B cell (primary cell): ENCODE measurements at regions not wholly inside any gene's neighbourhood (a gene's known extent, or its start where the extent isn't known, plus 50 kb on each side); places are given as distances from the start of the nearest gene placed in this dataset.
A peak's percentile ranks its signal among the peaks of the same experiment; 100 is the strongest.

Experiments
- ATAC-seq: fragments of 200-7000 bp; cut with Tn5 transposase; one replicate; pipeline ENCODE4 v1.10.0; 2021; ENCODE audit warnings: low read depth, mild to moderate bottlenecking, moderate number of reproducible peaks, moderate library complexity
- CTCF ChIA-PET: fragments of 350-600 bp; sonication (Branson Sonifier 250); formaldehyde crosslinking; loops from one replicate; lab custom pipeline; 2021; ENCODE audit warnings: antibody characterized with exemption, inconsistent platforms; lab: Charles Lee
- POLR2A ChIA-PET: fragments of 350-600 bp; sonication (Branson Sonifier 250); formaldehyde crosslinking; loops from one replicate; lab custom pipeline; 2021; ENCODE audit warnings: antibody characterized with exemption; lab: Charles Lee
- DNase-seq: peaks from one replicate; pipeline ENCODE4 v3.0.0; 2013
- H2AFZ ChIP-seq: 2 replicates; pipeline ENCODE4 v1.6.1; 2012; ENCODE audit warnings: mild to moderate bottlenecking, low read depth, low read length; ENCODE audit not compliant: insufficient read depth, poor library complexity, severe bottlenecking
- H3K27ac ChIP-seq, 2 donors: 1 replicate in 1 of 2; 2 replicates in 1 of 2; pipeline ENCODE4 v1.5.1; 2012 to 2013; ENCODE audit warnings: low read length in 2 of 2, mild to moderate bottlenecking in 2 of 2, moderate library complexity in 1 of 2
- H3K27me3 ChIP-seq, 4 experiments: fragments of 200-600 bp in 1 of 4; sonication (generic) in 1 of 4; replicated peaks in 1 of 4; 1 replicate in 2 of 4; 2 replicates in 2 of 4; pipeline versions ENCODE4 v1.6.1 to v1.7.0; 2013 to 2016; ENCODE audit warnings: low read length in 3 of 4, mild to moderate bottlenecking in 2 of 4, mixed read lengths in 1 of 4, moderate library complexity in 1 of 4; ENCODE audit not compliant: insufficient read depth in 4 of 4, control insufficient read depth in 3 of 4; ENCODE audit errors: control extremely low read depth in 1 of 4
- H3K36me3 ChIP-seq, 2 experiments: replicated peaks in 1 of 2; 1 replicate in 1 of 2; 2 replicates in 1 of 2; pipeline versions ENCODE4 v1.6.1 to v1.7.1; 2013; ENCODE audit warnings: low read length in 1 of 2; ENCODE audit not compliant: insufficient read depth in 2 of 2, control insufficient read depth in 1 of 2; ENCODE audit errors: control extremely low read depth in 1 of 2, extremely low read depth in 1 of 2
- H3K4me1 ChIP-seq, 2 donors: fragments of 200-600 bp in 1 of 2; sonication (generic) in 1 of 2; 1 replicate in 1 of 2; 2 replicates in 1 of 2; pipeline versions ENCODE4 v1.5.1 to v1.6.1; 2013 to 2017; ENCODE audit warnings: low read length in 2 of 2; ENCODE audit not compliant: control insufficient read depth in 2 of 2, insufficient read depth in 2 of 2
- H3K4me2 ChIP-seq: replicated peaks from 2 replicates; pipeline ENCODE3; 2012; ENCODE audit warnings: mild to moderate bottlenecking, low read depth, low read length; ENCODE audit not compliant: poor library complexity, severe bottlenecking
- H3K4me3 ChIP-seq, 5 experiments: fragments of 200-600 bp in 1 of 5; sonication (generic) in 1 of 5; 1 replicate in 3 of 5; 2 replicates in 2 of 5; pipeline versions ENCODE4 v1.5.1 to v1.7.0; 2011 to 2016; ENCODE audit warnings: low read length in 4 of 5, mild to moderate bottlenecking in 4 of 5, low read depth in 2 of 5, control low read depth in 1 of 5, moderate library complexity in 1 of 5; ENCODE audit not compliant: insufficient read depth in 1 of 5; ENCODE audit errors: control extremely low read depth in 1 of 5, extremely low read depth in 1 of 5
- H3K79me2 ChIP-seq: fragments of 200-600 bp; sonication (generic); one replicate; pipeline ENCODE4 v1.6.0; 2016; ENCODE audit warnings: low read length; ENCODE audit not compliant: control insufficient read depth, insufficient read depth
- H3K9ac ChIP-seq: fragments of 200-600 bp; sonication (generic); 2 replicates; pipeline ENCODE4 v1.6.1; 2017; ENCODE audit warnings: mild to moderate bottlenecking, low read length, moderate library complexity
- H3K9me3 ChIP-seq, 3 donors: one replicate each; pipeline versions ENCODE4 v1.6.1 to v1.7.1; 2013; ENCODE audit warnings: low read length in 2 of 3; ENCODE audit not compliant: control insufficient read depth in 2 of 3, insufficient read depth in 1 of 3; ENCODE audit errors: control extremely low read depth in 1 of 3
- H4K20me1 ChIP-seq: 2 replicates; pipeline ENCODE4 v1.6.0; 2012; ENCODE audit warnings: mild to moderate bottlenecking, low read length; ENCODE audit not compliant: insufficient read depth, control insufficient read depth, poor library complexity, severe bottlenecking
- H3K27ac Mint-ChIP-seq: one replicate; pipeline ENCODE4 v1.8.0; 2021; ENCODE audit warnings: mixed read lengths
- H3K27me3 Mint-ChIP-seq: one replicate; pipeline ENCODE4 v1.8.0; 2021; ENCODE audit warnings: mixed read lengths
- H3K4me1 Mint-ChIP-seq: one replicate; pipeline ENCODE4 v1.8.0; 2021; ENCODE audit warnings: mixed read lengths
- H3K4me3 Mint-ChIP-seq: one replicate; pipeline ENCODE4 v1.8.0; 2021; ENCODE audit warnings: mixed read lengths
- H3K9me3 Mint-ChIP-seq: one replicate; pipeline ENCODE4 v1.8.0; 2022; ENCODE audit warnings: mixed read lengths; ENCODE audit not compliant: insufficient read depth
- CTCF ChIP-seq: fragments of 200-600 bp; IDR thresholded peaks from one replicate; pipeline ENCODE4 v1.8.0; 2022; ENCODE audit warnings: antibody characterized with exemption, mild to moderate bottlenecking
- EZH2 ChIP-seq: IDR thresholded peaks from 2 replicates; pipeline ENCODE4 v1.6.1; 2012; ENCODE audit warnings: borderline replicate concordance, low read depth, mild to moderate bottlenecking, moderate library complexity, low read length; ENCODE audit not compliant: insufficient read depth, poor library complexity, severe bottlenecking
- WGBS: methylation state at CpG from one replicate; pipeline ENCODE4 v1.1.5; 2013; ENCODE audit warnings: missing lambda C conversion rate; ENCODE audit not compliant: insufficient coverage; 5-methylcytosine and 5-hydroxymethylcytosine counted together
- intact Hi-C: fragments of 100-400 bp; cut with micrococcal nuclease; formaldehyde crosslinking; loops from one replicate; pipeline ENCODE4 v1.10.0; 2022

GRCh38 chr3:115513416-115513800 lies 109.9 kb upstream of the GAP43 start:
- Histone ChIP-seq H4K20me1 (no peaks in the 10 kb centered on the region), H2AFZ (peak overlapping the region; percentile 73), H3K79me2 (no peaks in the 10 kb centered on the region), H3K36me3 (no peaks in the 10 kb centered on the region), H3K4me2 (peak overlapping the region; percentile 85), H3K4me3 (peak overlapping the region; percentile 23 to 82 (median 62)), H3K9ac (peak overlapping the region; percentile 76), H3K27me3 (peaks cover 0 to 18% (median 3%) of the 10 kb centered on the region in 4 experiments), H3K9me3 (no peaks in the 10 kb centered on the region), H3K27ac (no peak overlapping the region), H3K4me1 (peaks cover 17 to 20% of the 10 kb centered on the region in 2 donors)
- POLR2A ChIA-PET: no interaction called here
- H3K4me1 Mint-ChIP-seq: peaks cover 23% of the 10 kb centered on the region
- ATAC-seq: peak; percentile 45
- WGBS: 28% methylated on average over 3 of the region's 5 CpGs
- H3K27ac Mint-ChIP-seq: no peak overlapping the region
- intact Hi-C loops: loop anchor here (10.0 kb wide), 1 partner anchor 141 kb away; no protein-coding TSS in a partner anchor
- peak overlapping the region; percentile 94 for H3K4me3 Mint-ChIP-seq
- peaks cover 27% of the 10 kb centered on the region for H3K27me3 Mint-ChIP-seq
- CTCF ChIA-PET: interaction anchor here (0.7 to 1.4 kb wide), 2 partner anchors 11 to 270 kb away, joined by 3 read pairs; no protein-coding TSS in a partner anchor
- DNase-seq: peak; percentile 46
- TF ChIP-seq EZH2: no peak
- TF ChIP-seq CTCF: no peak
- H3K9me3 Mint-ChIP-seq: no peaks in the 10 kb centered on the region

- TF ChIP-seq CTCF: no peak
- no peak for TF ChIP-seq EZH2
- Mint-ChIP-seq H3K27ac (no peak overlapping the region), H3K4me1 (peaks cover 13% of the 10 kb centered on the region), H3K9me3 (no peaks in the 10 kb centered on the region), H3K27me3 (peaks cover 36% of the 10 kb centered on the region), H3K4me3 (no peak overlapping the region)
- Histone ChIP-seq H3K4me2 (no peak overlapping the region), H3K4me1 (peaks cover 13 to 15% of the 10 kb centered on the region in 2 donors), H3K79me2 (no peaks in the 10 kb centered on the region), H3K27ac (no peak overlapping the region), H3K9me3 (no peaks in the 10 kb centered on the region), H3K9ac (no peak overlapping the region), H3K27me3 (peaks cover 0 to 15% (median 3%) of the 10 kb centered on the region in 4 experiments), H4K20me1 (no peaks in the 10 kb centered on the region), H3K4me3 (no peak overlapping the region), H2AFZ (no peak overlapping the region), H3K36me3 (no peaks in the 10 kb centered on the region)
- DNase-seq: no peak
- intact Hi-C loops: loop anchor here (10.0 kb wide), 1 partner anchor 137 kb away; no protein-coding TSS in a partner anchor
- ChIA-PET CTCF (no interaction called here), POLR2A (no interaction called here)
- ATAC-seq: no peak
- WGBS: 33% methylated on average over 1 of the region's 3 CpGs
These were observed 105.8 kb upstream of the GAP43 start for GRCh38 chr3:115517457-115518050.
